HEK293T (cell line): ENCODE measurements at regions not wholly inside any gene's neighbourhood (a gene's known extent, or its start where the extent isn't known, plus 50 kb on each side); places are given as distances from the start of the nearest gene placed in this dataset.

ENCODE experiments used
- ARNT ChIP-seq: fragments of 450-650 bp; IDR thresholded peaks from 2 replicates; pipeline ENCODE4 v1.6.1; 2017; ENCODE audit warnings: mild to moderate bottlenecking
- BHLHE40 ChIP-seq: fragments of 450-650 bp; IDR thresholded peaks from 2 replicates; pipeline ENCODE4 v1.6.1; 2016; ENCODE audit warnings: mild to moderate bottlenecking, moderate library complexity, borderline replicate concordance
- ELF4 ChIP-seq: fragments of 450-650 bp; IDR thresholded peaks from 2 replicates; pipeline ENCODE4 v1.6.1; 2017; ENCODE audit warnings: antibody characterized with exemption
- FOXK2 ChIP-seq: fragments of 450-650 bp; IDR thresholded peaks from 2 replicates; pipeline ENCODE4 v1.6.1; 2016; ENCODE audit warnings: mild to moderate bottlenecking
- FOXM1 ChIP-seq: fragments of 450-650 bp; IDR thresholded peaks from 2 replicates; pipeline ENCODE4 v1.6.1; 2017; ENCODE audit warnings: mild to moderate bottlenecking, borderline replicate concordance
- HDGF ChIP-seq: fragments of 450-650 bp; IDR thresholded peaks from 2 replicates; pipeline ENCODE4 v1.6.1; 2017; ENCODE audit warnings: antibody characterized with exemption, borderline replicate concordance
- L3MBTL2 ChIP-seq: fragments of 450-650 bp; conservative IDR thresholded peaks from 2 replicates; pipeline ENCODE4 v1.6.1; 2016; ENCODE audit warnings: mild to moderate bottlenecking
- SP1 ChIP-seq: fragments of 450-650 bp; IDR thresholded peaks from 2 replicates; pipeline ENCODE4 v1.6.1; 2017
- SUZ12 ChIP-seq: fragments of 450-650 bp; IDR thresholded peaks from 2 replicates; pipeline ENCODE4 v1.6.1; 2016; ENCODE audit warnings: mild to moderate bottlenecking

DNA sequence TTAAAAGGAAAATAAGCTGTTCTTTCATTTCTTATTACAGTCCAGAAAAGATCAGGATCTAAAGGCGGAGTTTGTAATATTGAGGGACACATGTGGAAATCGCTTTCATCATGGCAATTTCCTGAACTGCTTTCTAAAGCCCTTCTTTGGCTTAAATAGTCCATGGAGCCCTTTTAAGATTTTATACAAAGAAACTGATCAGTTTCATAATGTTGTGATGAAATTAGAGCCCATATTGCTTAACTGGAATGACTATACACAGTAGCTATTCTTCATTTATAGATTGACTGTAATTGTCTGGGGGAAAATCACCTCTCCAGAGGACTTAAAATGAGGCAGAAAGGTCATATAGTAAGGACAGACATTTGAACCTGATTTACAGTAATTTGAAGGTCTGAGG, 322.2 kb downstream of the ETAA1 start:
- TF ChIP-seq ARNT, result no peak
- no peak for TF ChIP-seq SUZ12
- no peak for TF ChIP-seq FOXK2
- TF ChIP-seq BHLHE40, result no peak
- no peak for TF ChIP-seq HDGF
- TF ChIP-seq FOXM1, result no peak
- no peak for TF ChIP-seq L3MBTL2
- no peak for TF ChIP-seq SP1
- TF ChIP-seq ELF4, result no peak
